Uterus (tissue), 3 donors: ENCODE measurements at regions not wholly inside any gene's neighbourhood (a gene's known extent, or its start where the extent isn't known, plus 50 kb on each side); places are given as distances from the start of the nearest gene placed in this dataset.

ENCODE experiments used
- DNase-seq, 2 donors: peaks; one replicate each; pipeline ENCODE4 v3.0.0-alpha.2; 2019 to 2020
- H3K27ac ChIP-seq, 2 donors: fragments of 200-600 bp; sonication (generic); 1 replicate in 1 of 2; 2 replicates in 1 of 2; pipeline ENCODE4 v1.5.1; 2016 to 2018
- H3K27me3 ChIP-seq, 2 donors: fragments of 200-600 bp; sonication (generic); one replicate each; pipeline ENCODE4 v1.5.1; 2018 to 2019; ENCODE audit warnings: control low read depth in 1 of 2
- H3K36me3 ChIP-seq, 2 donors: fragments of 200-600 bp; sonication (generic); one replicate each; pipeline ENCODE4 v1.5.1; 2019; ENCODE audit warnings: control low read depth in 1 of 2
- H3K4me1 ChIP-seq, 2 donors: fragments of 200-600 bp; sonication (generic); one replicate each; pipeline ENCODE4 v1.5.1; 2018 to 2019; ENCODE audit warnings: control low read depth in 1 of 2
- H3K4me3 ChIP-seq, 2 donors: fragments of 200-600 bp; sonication (generic); 1 replicate in 1 of 2; 2 replicates in 1 of 2; pipeline ENCODE4 v1.5.1; 2018 to 2019; ENCODE audit warnings: mild to moderate bottlenecking in 1 of 2
- H3K9me3 ChIP-seq, 2 donors: fragments of 200-600 bp; sonication (generic); one replicate each; pipeline ENCODE4 v1.5.1; 2019; ENCODE audit warnings: control low read depth in 1 of 2
- POLR2A ChIP-seq, 2 donors: fragments of 450-650 bp; IDR thresholded peaks; one replicate each; pipeline ENCODE4 v1.6.1; 2016; ENCODE audit warnings: antibody characterized with exemption in 2 of 2, mild to moderate bottlenecking in 1 of 2, moderate library complexity in 1 of 2
- intact Hi-C: fragments of 100-400 bp; cut with DNase I; formaldehyde crosslinking; loops from one replicate; pipeline ENCODE4 v1.15.1; 2023; ENCODE audit warnings: low total_unique reads
- TF ChIP-seq, protein P1 (sequence below), 4 experiments: fragments of 200-600 bp in 2 of 4; fragments of 450-650 bp in 2 of 4; sonication (generic) in 2 of 4; IDR thresholded peaks; one replicate each; pipeline ENCODE4 v1.5.1; 2016 to 2019; ENCODE audit warnings: antibody characterized with exemption in 4 of 4, mild to moderate bottlenecking in 2 of 4, moderate library complexity in 1 of 4
- donor health status: DM: yes; HTN: yes; CAD: no.

DNA sequence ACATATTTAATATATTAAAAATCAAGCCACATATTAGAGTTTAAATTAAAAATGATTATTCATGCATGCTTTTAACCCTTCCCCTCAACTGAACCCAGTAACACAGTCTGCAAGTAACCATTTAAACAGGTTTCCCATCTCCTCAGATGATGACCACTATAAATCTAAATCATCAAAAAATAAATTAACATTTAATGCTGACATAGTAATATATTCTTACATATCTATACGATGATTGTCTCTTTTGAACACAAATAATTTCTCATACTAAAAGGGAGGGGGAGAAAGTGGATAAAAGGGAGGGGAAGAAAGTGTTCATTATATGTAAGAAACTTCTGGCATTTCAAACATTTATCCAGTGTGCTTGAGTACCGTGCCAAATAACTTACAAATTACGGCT is 701.6 kb downstream of the MTRR start:
- Histone ChIP-seq H3K4me1 (no peaks in the 10 kb centered on the region), H3K9me3 (no peaks in the 10 kb centered on the region), H3K27me3 (no peaks in the 10 kb centered on the region), H3K4me3 (no peak overlapping the region), H3K27ac (no peak overlapping the region), H3K36me3 (no peaks in the 10 kb centered on the region)
- intact Hi-C loops = no loop called here
- TF ChIP-seq POLR2A (IDR thresholded peaks at IDR 0.05) = no peak
- TF ChIP-seq, protein P1, sequence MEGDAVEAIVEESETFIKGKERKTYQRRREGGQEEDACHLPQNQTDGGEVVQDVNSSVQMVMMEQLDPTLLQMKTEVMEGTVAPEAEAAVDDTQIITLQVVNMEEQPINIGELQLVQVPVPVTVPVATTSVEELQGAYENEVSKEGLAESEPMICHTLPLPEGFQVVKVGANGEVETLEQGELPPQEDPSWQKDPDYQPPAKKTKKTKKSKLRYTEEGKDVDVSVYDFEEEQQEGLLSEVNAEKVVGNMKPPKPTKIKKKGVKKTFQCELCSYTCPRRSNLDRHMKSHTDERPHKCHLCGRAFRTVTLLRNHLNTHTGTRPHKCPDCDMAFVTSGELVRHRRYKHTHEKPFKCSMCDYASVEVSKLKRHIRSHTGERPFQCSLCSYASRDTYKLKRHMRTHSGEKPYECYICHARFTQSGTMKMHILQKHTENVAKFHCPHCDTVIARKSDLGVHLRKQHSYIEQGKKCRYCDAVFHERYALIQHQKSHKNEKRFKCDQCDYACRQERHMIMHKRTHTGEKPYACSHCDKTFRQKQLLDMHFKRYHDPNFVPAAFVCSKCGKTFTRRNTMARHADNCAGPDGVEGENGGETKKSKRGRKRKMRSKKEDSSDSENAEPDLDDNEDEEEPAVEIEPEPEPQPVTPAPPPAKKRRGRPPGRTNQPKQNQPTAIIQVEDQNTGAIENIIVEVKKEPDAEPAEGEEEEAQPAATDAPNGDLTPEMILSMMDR (IDR thresholded peaks at IDR 0.05) = no peak
- DNase-seq = no peak

DNA sequence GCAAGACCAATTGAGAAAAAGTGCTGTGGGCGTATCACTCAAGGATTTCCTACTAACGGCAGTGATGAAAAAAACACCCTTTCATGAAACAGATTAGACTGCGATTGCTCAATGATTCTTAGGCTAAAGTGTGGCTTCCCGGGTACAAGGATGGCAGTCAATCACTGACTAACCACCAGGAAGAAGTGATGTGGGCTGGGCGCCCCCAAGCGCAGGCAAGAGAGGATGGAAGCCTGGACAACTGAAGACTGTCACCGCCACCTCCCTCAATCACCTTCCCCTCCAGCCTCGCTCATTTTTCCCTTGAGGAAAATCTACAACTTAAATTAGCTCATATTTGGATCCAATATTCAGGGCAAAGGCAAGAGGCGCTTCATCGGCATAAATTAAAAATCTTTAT is 707.2 kb downstream of the MTRR start:
- intact Hi-C loops = no loop called here
- no peaks in the 10 kb centered on the region for H3K36me3 ChIP-seq
- DNase-seq = no peak
- no peaks in the 10 kb centered on the region for H3K4me1 ChIP-seq
- H3K9me3 ChIP-seq = no peaks in the 10 kb centered on the region
- no peaks in the 10 kb centered on the region for H3K27me3 ChIP-seq
- H3K4me3 ChIP-seq = no peak overlapping the region
- TF ChIP-seq POLR2A (IDR thresholded peaks at IDR 0.05) = no peak
- TF ChIP-seq, protein P1 (IDR thresholded peaks at IDR 0.05) = no peak
- no peak overlapping the region for H3K27ac ChIP-seq

DNA sequence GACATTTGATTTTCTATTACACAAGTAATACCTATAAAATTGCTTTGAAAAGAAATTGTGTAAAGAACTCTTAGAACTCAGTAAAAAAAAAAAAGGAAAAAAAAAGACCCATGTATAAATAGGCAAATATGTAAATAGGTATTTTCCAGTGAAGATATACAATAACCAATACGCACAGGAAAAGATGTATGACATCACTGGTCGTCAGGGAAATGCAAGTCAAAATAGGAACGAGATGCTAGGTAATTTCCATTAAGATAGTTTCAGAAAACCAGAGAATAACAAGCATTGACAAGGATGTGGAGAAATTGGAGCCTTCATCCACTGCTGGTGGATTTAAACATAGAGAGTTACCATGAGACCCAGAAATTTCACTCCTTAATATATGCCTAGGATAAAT is 708.8 kb downstream of the MTRR start:
- intact Hi-C loops = no loop called here
- TF ChIP-seq, protein P1 (IDR thresholded peaks at IDR 0.05) = no peak
- TF ChIP-seq POLR2A (IDR thresholded peaks at IDR 0.05) = no peak

DNA sequence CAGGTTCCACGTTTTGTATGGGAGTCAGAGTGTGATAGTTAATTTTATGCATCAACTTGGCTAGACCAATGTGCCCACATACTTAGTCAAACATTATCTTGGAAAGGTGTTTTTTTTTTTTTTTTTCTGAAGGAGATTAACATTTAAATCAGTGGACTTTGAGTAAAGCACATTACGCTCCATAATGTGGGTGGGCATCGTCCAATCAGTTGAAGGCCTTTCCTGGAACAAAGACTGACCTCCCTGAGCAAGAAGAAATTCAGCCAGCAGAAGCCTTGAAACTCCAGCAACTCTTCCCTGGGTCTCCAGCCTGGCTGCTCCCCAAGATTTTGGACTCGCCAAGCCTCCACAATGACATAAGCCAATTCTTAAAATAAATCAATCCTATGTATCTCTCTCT is 711.4 kb downstream of the MTRR start:
- H3K9me3 ChIP-seq = no peaks in the 10 kb centered on the region
- no peak overlapping the region for H3K4me3 ChIP-seq
- TF ChIP-seq POLR2A (IDR thresholded peaks at IDR 0.05) = no peak
- TF ChIP-seq, protein P1 (IDR thresholded peaks at IDR 0.05) = no peak
- H3K27me3 ChIP-seq = no peaks in the 10 kb centered on the region
- H3K36me3 ChIP-seq = no peaks in the 10 kb centered on the region
- no peak for DNase-seq
- H3K27ac ChIP-seq = no peak overlapping the region
- intact Hi-C loops = no loop called here
- no peaks in the 10 kb centered on the region for H3K4me1 ChIP-seq

More for the DNA sequence above, 708.8 kb downstream of the MTRR start:
- Histone ChIP-seq H3K27ac (no peak overlapping the region), H3K4me3 (no peak overlapping the region), H3K36me3 (no peaks in the 10 kb centered on the region), H3K9me3 (no peaks in the 10 kb centered on the region), H3K27me3 (no peaks in the 10 kb centered on the region), H3K4me1 (no peaks in the 10 kb centered on the region)
- no peak for DNase-seq

DNA sequence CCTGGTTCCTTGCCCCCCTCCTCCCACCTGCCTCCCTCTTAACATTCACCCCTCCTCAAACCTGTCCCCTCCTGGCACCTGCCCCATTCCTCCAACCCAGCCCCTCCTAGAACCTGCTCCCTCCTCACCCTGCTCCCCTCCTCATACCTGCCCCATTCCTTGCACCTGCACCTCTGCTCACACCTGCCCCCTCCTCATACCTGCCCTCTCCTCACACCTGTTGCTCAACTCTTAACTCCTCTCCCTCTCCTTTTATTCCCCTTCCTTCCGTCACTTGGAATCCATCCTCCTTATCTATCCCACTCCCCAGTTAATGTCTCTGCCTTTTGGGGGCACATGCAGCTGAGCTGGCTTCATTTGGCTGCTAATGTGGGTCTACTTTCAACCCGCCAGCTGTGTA is 712.1 kb downstream of the MTRR start:
- H3K4me3 ChIP-seq = no peak overlapping the region
- H3K27ac ChIP-seq = no peak overlapping the region
- H3K4me1 ChIP-seq = no peaks in the 10 kb centered on the region
- H3K9me3 ChIP-seq = no peaks in the 10 kb centered on the region
- TF ChIP-seq, protein P1 (IDR thresholded peaks at IDR 0.05) = no peak
- no peak for TF ChIP-seq POLR2A (IDR thresholded peaks at IDR 0.05)
- intact Hi-C loops = no loop called here
- no peaks in the 10 kb centered on the region for H3K36me3 ChIP-seq
- DNase-seq = no peak
- H3K27me3 ChIP-seq = no peaks in the 10 kb centered on the region
